HK-2 (cell line): ENCODE measurements at regions not wholly inside any gene's neighbourhood (a gene's known extent, or its start where the extent isn't known, plus 50 kb on each side); places are given as distances from the start of the nearest gene placed in this dataset.

Experiments
- DNase-seq: peaks from one replicate; pipeline ENCODE4 v3.0.0-alpha.2; 2018; ENCODE audit not compliant: unreplicated experiment

- DNase-seq = no peak
Observed at GRCh38 chr13:111844222-111844671, 222.7 kb upstream of the SOX1 start.

- no peak for DNase-seq
Observed at GRCh38 chr13:111844682-111845081, 222.3 kb upstream of the SOX1 start.

- DNase-seq = no peak
Observed at GRCh38 chr13:111845621-111846351, 221.2 kb upstream of the SOX1 start.

GRCh38 chr13:111846391-111847159, 220.4 kb upstream of the SOX1 start:
- DNase-seq = no peak

GRCh38 chr13:111847964-111848363, 219.0 kb upstream of the SOX1 start:
- no peak for DNase-seq

- no peak for DNase-seq
Observed at GRCh38 chr13:111850458-111850857, 216.5 kb upstream of the SOX1 start.

GRCh38 chr13:111850976-111851375, 216.0 kb upstream of the SOX1 start:
- no peak for DNase-seq

- no peak for DNase-seq
Observed at GRCh38 chr13:111852725-111853518, 214.0 kb upstream of the SOX1 start.

- peak; percentile 66 for DNase-seq
Observed at GRCh38 chr13:111853721-111854120, 213.2 kb upstream of the SOX1 start.

- DNase-seq = peak; percentile 5
Observed at GRCh38 chr13:111854403-111854802, 212.5 kb upstream of the SOX1 start.

- no peak for DNase-seq
Observed at GRCh38 chr13:111855191-111855590, 211.8 kb upstream of the SOX1 start.

- DNase-seq = no peak
Observed at GRCh38 chr13:111855786-111856185, 211.2 kb upstream of the SOX1 start.

GRCh38 chr13:111856571-111856970, 210.4 kb upstream of the SOX1 start:
- DNase-seq = no peak

GRCh38 chr13:111857336-111857735, 209.6 kb upstream of the SOX1 start:
- no peak for DNase-seq

- DNase-seq = no peak
Observed at GRCh38 chr13:111857846-111858560, 208.9 kb upstream of the SOX1 start.

- DNase-seq = no peak
Observed at GRCh38 chr13:111858571-111858970, 208.4 kb upstream of the SOX1 start.

- no peak for DNase-seq
Observed at GRCh38 chr13:111859354-111860230, 207.4 kb upstream of the SOX1 start.

- no peak for DNase-seq
Observed at GRCh38 chr13:111860231-111860552, 206.8 kb upstream of the SOX1 start.

GRCh38 chr13:111861319-111861718, 205.6 kb upstream of the SOX1 start:
- no peak for DNase-seq

- no peak for DNase-seq
Observed at GRCh38 chr13:111861766-111862366, 205.1 kb upstream of the SOX1 start.
